Neural cell (in vitro differentiated cells): ENCODE measurements at regions not wholly inside any gene's neighbourhood (a gene's known extent, or its start where the extent isn't known, plus 50 kb on each side); places are given as distances from the start of the nearest gene placed in this dataset.

ENCODE experiments used
- H2AFZ ChIP-seq: fragments of 200-600, 300-800 bp; sonication (generic), shearing (Covaris generic); 2 replicates; pipeline ENCODE4 v1.6.0; 2014; ENCODE audit warnings: low read depth, mild to moderate bottlenecking, antibody characterized with exemption, low read length, moderate library complexity
- H3F3A ChIP-seq: fragments of 200-600 bp; shearing (Covaris generic); 2 replicates; pipeline ENCODE4 v1.6.1; 2016; ENCODE audit warnings: mild to moderate bottlenecking, moderate library complexity, mixed read lengths, antibody characterized with exemption, low read length; ENCODE audit not compliant: insufficient read depth, poor library complexity, severe bottlenecking
- H3K27ac ChIP-seq: fragments of 200-600, 300-800 bp; sonication (generic), shearing (Covaris generic); 2 replicates; pipeline ENCODE4 v1.5.1; 2014; ENCODE audit warnings: mild to moderate bottlenecking, low read length, moderate library complexity
- H3K27me3 ChIP-seq: fragments of 300-800, 200-600 bp; sonication (generic), shearing (Covaris generic); 2 replicates; pipeline ENCODE4 v1.6.0; 2014; ENCODE audit warnings: mild to moderate bottlenecking, low read depth, low read length, moderate library complexity; ENCODE audit not compliant: insufficient read depth
- H3K36me3 ChIP-seq: fragments of 300-800, 200-600 bp; sonication (generic), shearing (Covaris generic); 2 replicates; pipeline ENCODE4 v1.5.1; 2014; ENCODE audit warnings: mild to moderate bottlenecking, antibody characterized with exemption, low read length, moderate library complexity; ENCODE audit not compliant: insufficient read depth
- H3K4me2 ChIP-seq: fragments of 300-800, 200-600 bp; sonication (generic), shearing (Covaris generic); 2 replicates; pipeline ENCODE4 v1.6.0; 2014; ENCODE audit warnings: mild to moderate bottlenecking, low read length
- H3K4me3 ChIP-seq: fragments of 300-800, 200-600 bp; sonication (generic), shearing (Covaris generic); 2 replicates; pipeline ENCODE4 v1.5.1; 2014; ENCODE audit warnings: mild to moderate bottlenecking, low read length, moderate library complexity
- H3K79me2 ChIP-seq: fragments of 200-600 bp; shearing (Covaris generic); replicated peaks from 2 replicates; pipeline ENCODE4 v1.6.0; 2014; ENCODE audit warnings: mild to moderate bottlenecking, low read length, moderate library complexity; ENCODE audit not compliant: insufficient read depth
- H3K9ac ChIP-seq: fragments of 300-800, 200-600 bp; sonication (generic), shearing (Covaris generic); 2 replicates; pipeline ENCODE4 v1.6.1; 2016; ENCODE audit warnings: mild to moderate bottlenecking, low read length, mixed read lengths
- H3K9me2 ChIP-seq: fragments of 200-600 bp; shearing (Covaris generic); 2 replicates; pipeline ENCODE4 v1.6.1; 2016; ENCODE audit warnings: mild to moderate bottlenecking, low read length, mixed read lengths; ENCODE audit not compliant: insufficient read depth
- H3K9me3 ChIP-seq: fragments of 200-600, 300-800 bp; sonication (generic), shearing (Covaris generic); 2 replicates; pipeline ENCODE4 v1.6.1; 2016; ENCODE audit warnings: mild to moderate bottlenecking, mixed run types, low read length, moderate library complexity, mixed read lengths
- H4K20me1 ChIP-seq: fragments of 200-600 bp; shearing (Covaris generic); 2 replicates; pipeline ENCODE4 v1.6.1; 2016; ENCODE audit warnings: mild to moderate bottlenecking, mixed run types; ENCODE audit not compliant: insufficient read depth
- EP300 ChIP-seq: fragments of 450-650 bp; conservative IDR thresholded peaks from 2 replicates; pipeline ENCODE4 v1.6.1; 2014; ENCODE audit warnings: antibody characterized with exemption, mild to moderate bottlenecking, moderate library complexity; ENCODE audit not compliant: poor library complexity, severe bottlenecking
- EZH2 ChIP-seq: fragments of 200-600, 300-800 bp; shearing (Covaris generic), sonication (generic); IDR thresholded peaks from 2 replicates; pipeline ENCODE4 v1.6.1; 2014; ENCODE audit warnings: antibody characterized with exemption, low read length, borderline replicate concordance, mild to moderate bottlenecking; ENCODE audit not compliant: insufficient read depth, poor library complexity, severe bottlenecking
- MXI1 ChIP-seq: fragments of 450-650 bp; conservative IDR thresholded peaks from 2 replicates; pipeline ENCODE4 v1.6.1; 2014; ENCODE audit warnings: antibody characterized with exemption, mild to moderate bottlenecking; ENCODE audit not compliant: poor library complexity, severe bottlenecking
- POLR2AphosphoS5 ChIP-seq: IDR thresholded peaks from 2 replicates; pipeline ENCODE4 v1.6.1; 2012
- RAD21 ChIP-seq: fragments of 450-650 bp; conservative IDR thresholded peaks from 2 replicates; pipeline ENCODE4 v1.6.1; 2014; ENCODE audit warnings: antibody characterized with exemption, mild to moderate bottlenecking, moderate library complexity
- SMC3 ChIP-seq: fragments of 450-650 bp; conservative IDR thresholded peaks from 2 replicates; pipeline ENCODE4 v1.6.1; 2014; ENCODE audit warnings: antibody characterized with exemption, mild to moderate bottlenecking, moderate library complexity; ENCODE audit not compliant: poor library complexity
- TAF1 ChIP-seq: IDR thresholded peaks from 2 replicates; pipeline ENCODE4 v1.6.1; 2012; ENCODE audit warnings: low read depth
- TF ChIP-seq, protein P1 (sequence below): IDR thresholded peaks from 2 replicates; pipeline ENCODE4 v1.6.1; 2012; ENCODE audit warnings: borderline replicate concordance
- TF ChIP-seq, protein P2 (sequence below): fragments of 450-650 bp; IDR thresholded peaks from 2 replicates; pipeline ENCODE4 v1.5.1; 2014; ENCODE audit warnings: antibody characterized with exemption, mild to moderate bottlenecking, moderate library complexity; ENCODE audit not compliant: poor library complexity, severe bottlenecking

DNA sequence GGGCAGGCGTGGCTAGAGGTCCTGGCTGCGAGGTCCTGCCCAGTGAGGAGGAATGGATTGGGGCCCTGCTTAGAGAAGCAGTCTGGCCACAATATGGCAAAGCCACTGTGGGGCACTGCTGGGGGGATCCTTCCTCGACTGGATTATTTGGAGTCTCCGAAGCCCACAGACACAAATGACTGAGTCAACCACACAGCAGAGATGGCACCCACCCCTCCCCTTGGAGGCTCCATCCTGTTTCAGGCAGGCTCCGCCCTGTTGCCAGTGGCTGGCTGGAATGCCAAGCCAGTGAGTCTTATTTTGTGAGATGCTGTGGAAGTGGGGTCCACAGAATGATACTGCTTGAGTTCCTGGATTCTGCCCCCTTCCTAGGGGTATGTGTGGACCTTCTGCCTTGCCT, 363.9 kb downstream of the PPP1R2C start:
- H4K20me1 ChIP-seq, result no peaks in the 10 kb centered on the region
- H3K79me2 ChIP-seq, result no peaks in the 10 kb centered on the region
- TF ChIP-seq MXI1 (no peak), RAD21 (no peak), SMC3 (no peak), EP300 (no peak), TAF1 (no peak), POLR2AphosphoS5 (no peak), EZH2 (no peak)
- TF ChIP-seq, protein P1, sequence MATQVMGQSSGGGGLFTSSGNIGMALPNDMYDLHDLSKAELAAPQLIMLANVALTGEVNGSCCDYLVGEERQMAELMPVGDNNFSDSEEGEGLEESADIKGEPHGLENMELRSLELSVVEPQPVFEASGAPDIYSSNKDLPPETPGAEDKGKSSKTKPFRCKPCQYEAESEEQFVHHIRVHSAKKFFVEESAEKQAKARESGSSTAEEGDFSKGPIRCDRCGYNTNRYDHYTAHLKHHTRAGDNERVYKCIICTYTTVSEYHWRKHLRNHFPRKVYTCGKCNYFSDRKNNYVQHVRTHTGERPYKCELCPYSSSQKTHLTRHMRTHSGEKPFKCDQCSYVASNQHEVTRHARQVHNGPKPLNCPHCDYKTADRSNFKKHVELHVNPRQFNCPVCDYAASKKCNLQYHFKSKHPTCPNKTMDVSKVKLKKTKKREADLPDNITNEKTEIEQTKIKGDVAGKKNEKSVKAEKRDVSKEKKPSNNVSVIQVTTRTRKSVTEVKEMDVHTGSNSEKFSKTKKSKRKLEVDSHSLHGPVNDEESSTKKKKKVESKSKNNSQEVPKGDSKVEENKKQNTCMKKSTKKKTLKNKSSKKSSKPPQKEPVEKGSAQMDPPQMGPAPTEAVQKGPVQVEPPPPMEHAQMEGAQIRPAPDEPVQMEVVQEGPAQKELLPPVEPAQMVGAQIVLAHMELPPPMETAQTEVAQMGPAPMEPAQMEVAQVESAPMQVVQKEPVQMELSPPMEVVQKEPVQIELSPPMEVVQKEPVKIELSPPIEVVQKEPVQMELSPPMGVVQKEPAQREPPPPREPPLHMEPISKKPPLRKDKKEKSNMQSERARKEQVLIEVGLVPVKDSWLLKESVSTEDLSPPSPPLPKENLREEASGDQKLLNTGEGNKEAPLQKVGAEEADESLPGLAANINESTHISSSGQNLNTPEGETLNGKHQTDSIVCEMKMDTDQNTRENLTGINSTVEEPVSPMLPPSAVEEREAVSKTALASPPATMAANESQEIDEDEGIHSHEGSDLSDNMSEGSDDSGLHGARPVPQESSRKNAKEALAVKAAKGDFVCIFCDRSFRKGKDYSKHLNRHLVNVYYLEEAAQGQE, result no peak
- TF ChIP-seq, protein P2, sequence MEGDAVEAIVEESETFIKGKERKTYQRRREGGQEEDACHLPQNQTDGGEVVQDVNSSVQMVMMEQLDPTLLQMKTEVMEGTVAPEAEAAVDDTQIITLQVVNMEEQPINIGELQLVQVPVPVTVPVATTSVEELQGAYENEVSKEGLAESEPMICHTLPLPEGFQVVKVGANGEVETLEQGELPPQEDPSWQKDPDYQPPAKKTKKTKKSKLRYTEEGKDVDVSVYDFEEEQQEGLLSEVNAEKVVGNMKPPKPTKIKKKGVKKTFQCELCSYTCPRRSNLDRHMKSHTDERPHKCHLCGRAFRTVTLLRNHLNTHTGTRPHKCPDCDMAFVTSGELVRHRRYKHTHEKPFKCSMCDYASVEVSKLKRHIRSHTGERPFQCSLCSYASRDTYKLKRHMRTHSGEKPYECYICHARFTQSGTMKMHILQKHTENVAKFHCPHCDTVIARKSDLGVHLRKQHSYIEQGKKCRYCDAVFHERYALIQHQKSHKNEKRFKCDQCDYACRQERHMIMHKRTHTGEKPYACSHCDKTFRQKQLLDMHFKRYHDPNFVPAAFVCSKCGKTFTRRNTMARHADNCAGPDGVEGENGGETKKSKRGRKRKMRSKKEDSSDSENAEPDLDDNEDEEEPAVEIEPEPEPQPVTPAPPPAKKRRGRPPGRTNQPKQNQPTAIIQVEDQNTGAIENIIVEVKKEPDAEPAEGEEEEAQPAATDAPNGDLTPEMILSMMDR, result no peak
- H3F3A ChIP-seq, result no peaks in the 10 kb centered on the region
- H3K9me2 ChIP-seq, result no peaks in the 10 kb centered on the region
- no peak overlapping the region for H3K27ac ChIP-seq
- no peak overlapping the region for H3K4me2 ChIP-seq
- no peaks in the 10 kb centered on the region for H3K27me3 ChIP-seq
- no peak overlapping the region for H3K4me3 ChIP-seq
- H2AFZ ChIP-seq, result no peak overlapping the region
- H3K9me3 ChIP-seq, result no peaks in the 10 kb centered on the region
- no peaks in the 10 kb centered on the region for H3K36me3 ChIP-seq
- H3K9ac ChIP-seq, result no peak overlapping the region

DNA sequence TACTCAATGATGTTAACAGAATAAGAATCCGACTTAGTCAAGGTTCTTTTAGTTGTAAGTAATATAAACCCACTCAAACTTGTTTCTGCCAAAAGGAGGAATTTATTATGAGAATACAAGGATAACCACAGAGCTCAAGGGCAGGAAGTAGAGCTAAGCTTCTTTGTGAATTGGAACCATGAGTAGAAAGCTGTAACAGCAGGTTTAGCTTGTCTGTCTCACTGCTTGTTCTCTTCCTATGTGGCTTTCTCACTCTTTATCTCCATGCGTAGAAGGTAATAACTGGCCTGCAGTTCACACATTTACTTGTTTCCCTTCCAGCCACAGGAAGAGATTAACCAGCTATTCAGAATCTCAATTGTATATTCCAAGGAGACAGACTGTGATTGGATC, 378.3 kb downstream of the PPP1R2C start:
- H3K79me2 ChIP-seq, result no peaks in the 10 kb centered on the region
- no peak overlapping the region for H3K27ac ChIP-seq
- H3K9me3 ChIP-seq, result no peaks in the 10 kb centered on the region
- no peak overlapping the region for H3K9ac ChIP-seq
- no peaks in the 10 kb centered on the region for H3K27me3 ChIP-seq
- TF ChIP-seq, protein P2, result no peak
- no peak for TF ChIP-seq SMC3
- no peak for TF ChIP-seq RAD21
- no peak for TF ChIP-seq EZH2
- no peak for TF ChIP-seq POLR2AphosphoS5
- H3K9me2 ChIP-seq, result no peaks in the 10 kb centered on the region
- no peak overlapping the region for H2AFZ ChIP-seq
- H3K4me3 ChIP-seq, result no peak overlapping the region
- no peak overlapping the region for H3K4me2 ChIP-seq
- no peaks in the 10 kb centered on the region for H3F3A ChIP-seq
- H4K20me1 ChIP-seq, result no peaks in the 10 kb centered on the region
- H3K36me3 ChIP-seq, result no peaks in the 10 kb centered on the region
